ENCODE measurements at regions not wholly inside any gene's neighbourhood (a gene's known extent, or its start where the extent isn't known, plus 50 kb on each side); places are given as distances from the start of the nearest gene placed in this dataset.

DNA sequence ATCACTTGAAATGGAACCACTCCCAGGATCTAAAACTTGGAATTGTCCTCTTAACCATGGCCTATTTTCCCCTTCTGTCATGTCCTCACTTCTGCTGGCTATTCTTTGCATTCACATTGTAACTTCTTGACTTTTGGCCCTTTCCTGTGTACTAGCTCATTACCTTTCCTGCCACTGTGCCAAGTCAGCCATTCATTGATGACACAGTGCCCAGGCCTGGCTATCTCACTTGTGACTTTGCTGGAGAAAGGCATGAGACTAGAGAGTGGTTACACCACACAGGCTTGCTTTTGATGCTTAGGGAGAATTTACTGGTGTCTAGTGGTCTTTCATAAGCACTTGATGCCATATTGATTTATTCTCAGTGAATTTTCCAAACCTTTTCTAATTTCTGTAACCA is 101.1 kb downstream of the NR1D2 start:
- TF ChIP-seq, protein P1, sequence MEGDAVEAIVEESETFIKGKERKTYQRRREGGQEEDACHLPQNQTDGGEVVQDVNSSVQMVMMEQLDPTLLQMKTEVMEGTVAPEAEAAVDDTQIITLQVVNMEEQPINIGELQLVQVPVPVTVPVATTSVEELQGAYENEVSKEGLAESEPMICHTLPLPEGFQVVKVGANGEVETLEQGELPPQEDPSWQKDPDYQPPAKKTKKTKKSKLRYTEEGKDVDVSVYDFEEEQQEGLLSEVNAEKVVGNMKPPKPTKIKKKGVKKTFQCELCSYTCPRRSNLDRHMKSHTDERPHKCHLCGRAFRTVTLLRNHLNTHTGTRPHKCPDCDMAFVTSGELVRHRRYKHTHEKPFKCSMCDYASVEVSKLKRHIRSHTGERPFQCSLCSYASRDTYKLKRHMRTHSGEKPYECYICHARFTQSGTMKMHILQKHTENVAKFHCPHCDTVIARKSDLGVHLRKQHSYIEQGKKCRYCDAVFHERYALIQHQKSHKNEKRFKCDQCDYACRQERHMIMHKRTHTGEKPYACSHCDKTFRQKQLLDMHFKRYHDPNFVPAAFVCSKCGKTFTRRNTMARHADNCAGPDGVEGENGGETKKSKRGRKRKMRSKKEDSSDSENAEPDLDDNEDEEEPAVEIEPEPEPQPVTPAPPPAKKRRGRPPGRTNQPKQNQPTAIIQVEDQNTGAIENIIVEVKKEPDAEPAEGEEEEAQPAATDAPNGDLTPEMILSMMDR (IDR thresholded peaks at IDR 0.05; ENCODE audit: control extremely low read depth, extremely low read depth) = no peak
- H3K4me1 ChIP-seq (ENCODE audit: control insufficient read depth in 5 of 5, insufficient read depth in 5 of 5, low read length in 5 of 5) = peaks cover 0 to 5% (median 0%) of the 10 kb centered on the region in 5 donors
- no peaks in the 10 kb centered on the region for H3K27me3 ChIP-seq (ENCODE audit: control insufficient read depth in 3 of 3, insufficient read depth in 3 of 3, low read length in 2 of 3)
- H3K9ac ChIP-seq (ENCODE audit: insufficient read depth in 1 of 2, low read length in 2 of 2) = no peak overlapping the region
- no peaks in the 10 kb centered on the region for H3K9me3 ChIP-seq (ENCODE audit: control insufficient read depth in 4 of 4, insufficient read depth in 3 of 4, low read length in 3 of 4)
- H3K27ac ChIP-seq (ENCODE audit: low read depth in 1 of 2, low read length in 1 of 2) = no peak overlapping the region
- DNase-seq = no peak
- H3K36me3 ChIP-seq (ENCODE audit: control insufficient read depth in 4 of 4, insufficient read depth in 4 of 4, low read length in 4 of 4) = no peaks in the 10 kb centered on the region
- ATAC-seq (ENCODE audit: insufficient read depth, low FRiP score) = no peak
- H3K4me3 ChIP-seq = no peak overlapping the region

DNA sequence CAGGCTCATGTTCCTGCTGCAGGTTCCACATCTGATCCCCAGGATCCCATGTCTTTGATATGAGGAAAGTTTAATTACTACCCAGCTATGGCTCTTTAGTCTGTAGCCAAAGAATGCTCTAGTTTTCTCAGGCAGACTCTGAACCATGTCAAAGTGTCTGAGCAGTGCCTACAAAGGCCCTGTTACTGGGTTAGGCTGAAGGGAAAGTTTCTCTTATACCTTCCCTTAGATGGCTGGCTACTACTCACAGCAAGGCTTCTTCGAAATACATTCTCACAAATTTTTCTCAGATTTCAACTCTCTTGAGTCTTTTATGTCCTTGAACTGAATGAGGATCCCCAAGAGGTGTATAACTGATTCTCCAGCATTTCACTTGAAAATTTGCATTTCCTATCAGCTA is 102.4 kb downstream of the NR1D2 start:
- Histone ChIP-seq H3K36me3 (ENCODE audit: control insufficient read depth in 4 of 4, insufficient read depth in 4 of 4, low read length in 4 of 4) (no peaks in the 10 kb centered on the region), H3K27ac (ENCODE audit: low read depth in 1 of 2, low read length in 1 of 2) (no peak overlapping the region), H3K4me3 (no peak overlapping the region), H3K9ac (ENCODE audit: insufficient read depth in 1 of 2, low read length in 2 of 2) (no peak overlapping the region), H3K4me1 (ENCODE audit: control insufficient read depth in 5 of 5, insufficient read depth in 5 of 5, low read length in 5 of 5) (peaks cover 0 to 3% (median 0%) of the 10 kb centered on the region in 5 donors), H3K27me3 (ENCODE audit: control insufficient read depth in 3 of 3, insufficient read depth in 3 of 3, low read length in 2 of 3) (no peaks in the 10 kb centered on the region), H3K9me3 (ENCODE audit: control insufficient read depth in 4 of 4, insufficient read depth in 3 of 4, low read length in 3 of 4) (no peaks in the 10 kb centered on the region)
- DNase-seq (no peak), ATAC-seq (ENCODE audit: insufficient read depth, low FRiP score) (no peak)
- TF ChIP-seq, protein P1 (IDR thresholded peaks at IDR 0.05; ENCODE audit: control extremely low read depth, extremely low read depth) = no peak
- WGBS, 2 donors = 0% methylated on average over 1 of the region's 1 CpG

DNA sequence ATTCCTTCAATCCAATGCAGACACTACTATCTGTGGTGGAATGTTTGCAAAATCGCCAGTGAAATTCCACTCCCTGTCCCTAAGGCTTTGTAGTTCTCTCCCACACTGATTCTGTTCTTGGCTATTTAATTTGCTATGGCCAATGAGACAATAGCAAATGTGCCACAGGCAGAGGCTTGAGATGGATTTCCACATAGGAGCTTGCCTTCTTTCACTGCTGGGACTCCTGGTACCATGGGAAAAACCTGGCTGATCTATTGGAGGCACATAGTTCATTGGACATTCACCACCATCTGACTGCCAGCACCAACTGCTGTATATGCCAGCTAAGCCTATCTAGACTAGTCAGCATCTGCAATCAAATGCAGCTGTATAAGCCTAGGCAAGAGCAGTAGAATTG is 103.8 kb downstream of the NR1D2 start:
- Histone ChIP-seq H3K9ac (ENCODE audit: insufficient read depth in 1 of 2, low read length in 2 of 2) (no peak overlapping the region), H3K36me3 (ENCODE audit: control insufficient read depth in 4 of 4, insufficient read depth in 4 of 4, low read length in 4 of 4) (no peaks in the 10 kb centered on the region), H3K4me1 (ENCODE audit: control insufficient read depth in 5 of 5, insufficient read depth in 5 of 5, low read length in 5 of 5) (peaks cover 0 to 2% (median 0%) of the 10 kb centered on the region in 5 donors), H3K9me3 (ENCODE audit: control insufficient read depth in 4 of 4, insufficient read depth in 3 of 4, low read length in 3 of 4) (no peaks in the 10 kb centered on the region), H3K4me3 (no peak overlapping the region), H3K27ac (ENCODE audit: low read depth in 1 of 2, low read length in 1 of 2) (no peak overlapping the region), H3K27me3 (ENCODE audit: control insufficient read depth in 3 of 3, insufficient read depth in 3 of 3, low read length in 2 of 3) (no peaks in the 10 kb centered on the region)
- no peak for ATAC-seq (ENCODE audit: insufficient read depth, low FRiP score)
- TF ChIP-seq, protein P1 (IDR thresholded peaks at IDR 0.05; ENCODE audit: control extremely low read depth, extremely low read depth) = no peak
- WGBS, 2 donors = 82 to 93% methylated on average over 1 of the region's 1 CpG
- no peak for DNase-seq

DNA sequence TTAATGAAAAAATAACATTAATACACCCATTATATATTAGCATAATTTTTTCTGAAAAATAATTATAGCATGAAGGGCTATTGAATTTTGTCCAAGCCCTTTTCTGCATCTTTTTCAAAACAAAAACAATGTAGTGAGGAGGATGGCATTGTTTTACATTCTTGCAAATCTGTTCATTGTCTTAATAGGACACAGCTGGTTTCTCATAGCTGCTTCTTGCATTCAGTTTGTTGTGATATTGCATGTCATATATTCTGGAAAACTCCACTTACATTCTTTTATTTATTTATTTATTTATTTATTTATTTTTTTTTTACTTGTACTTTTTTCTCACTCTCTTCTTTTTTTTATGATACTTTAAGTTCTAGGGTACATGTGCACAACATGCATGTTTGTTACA is 107.4 kb downstream of the NR1D2 start:
- H3K4me1 ChIP-seq (ENCODE audit: control insufficient read depth in 5 of 5, insufficient read depth in 5 of 5, low read length in 5 of 5) = no peaks in the 10 kb centered on the region
- H3K4me3 ChIP-seq = no peak overlapping the region
- no peaks in the 10 kb centered on the region for H3K36me3 ChIP-seq (ENCODE audit: control insufficient read depth in 4 of 4, insufficient read depth in 4 of 4, low read length in 4 of 4)
- ATAC-seq (ENCODE audit: insufficient read depth, low FRiP score) = no peak
- H3K9me3 ChIP-seq (ENCODE audit: control insufficient read depth in 4 of 4, insufficient read depth in 3 of 4, low read length in 3 of 4) = no peaks in the 10 kb centered on the region
- DNase-seq = no peak
- H3K9ac ChIP-seq (ENCODE audit: insufficient read depth in 1 of 2, low read length in 2 of 2) = no peak overlapping the region
- TF ChIP-seq, protein P1 (IDR thresholded peaks at IDR 0.05; ENCODE audit: control extremely low read depth, extremely low read depth) = no peak
- H3K27me3 ChIP-seq (ENCODE audit: control insufficient read depth in 3 of 3, insufficient read depth in 3 of 3, low read length in 2 of 3) = no peaks in the 10 kb centered on the region
- no peak overlapping the region for H3K27ac ChIP-seq (ENCODE audit: low read depth in 1 of 2, low read length in 1 of 2)
